ENCODE measurements at regions not wholly inside any gene's neighbourhood (a gene's known extent, or its start where the extent isn't known, plus 50 kb on each side); places are given as distances from the start of the nearest gene placed in this dataset.

- Histone ChIP-seq H3K4me3 (ENCODE audit: low read depth, low read length) (no peak overlapping the region), H3K27ac (peak overlapping the region; percentile 14), H3K36me3 (replicated peaks) (no peaks in the 10 kb centered on the region), H3K27me3 (replicated peaks) (no peaks in the 10 kb centered on the region)
- TF ChIP-seq CTCF (IDR thresholded peaks at IDR 0.05; ENCODE audit: low read depth, low read length, missing control alignments), result no peak
- in situ Hi-C loops (cut with HindIII; ENCODE audit: low pct_ligation_motif_present, low sequenced_read_pairs), result no loop called here
- DNase-seq, result peak; percentile 22
Measured at GRCh38 chr21:16079830-16080229, 350.0 kb downstream of the USP25 start.

GRCh38 chr21:16081304-16081703 is 351.5 kb downstream of the USP25 start:
- no peak for DNase-seq
- no peak overlapping the region for H3K27ac ChIP-seq
- no peak for TF ChIP-seq CTCF (IDR thresholded peaks at IDR 0.05; ENCODE audit: low read depth, low read length, missing control alignments)
- no peak overlapping the region for H3K4me3 ChIP-seq (ENCODE audit: low read depth, low read length)
- H3K27me3 ChIP-seq (replicated peaks), result no peaks in the 10 kb centered on the region
- H3K36me3 ChIP-seq (replicated peaks), result no peaks in the 10 kb centered on the region
- in situ Hi-C loops (cut with HindIII; ENCODE audit: low pct_ligation_motif_present, low sequenced_read_pairs), result no loop called here

- Histone ChIP-seq H3K36me3 (replicated peaks) (no peaks in the 10 kb centered on the region), H3K4me3 (ENCODE audit: low read depth, low read length) (no peak overlapping the region), H3K27me3 (replicated peaks) (no peaks in the 10 kb centered on the region), H3K27ac (no peak overlapping the region)
- in situ Hi-C loops (cut with HindIII; ENCODE audit: low pct_ligation_motif_present, low sequenced_read_pairs), result no loop called here
- TF ChIP-seq CTCF (IDR thresholded peaks at IDR 0.05; ENCODE audit: low read depth, low read length, missing control alignments), result peak; percentile 0
- no peak for DNase-seq
Measured at GRCh38 chr21:16082038-16082816, 352.4 kb downstream of the USP25 start.

- Histone ChIP-seq H3K27ac (no peak overlapping the region), H3K4me3 (ENCODE audit: low read depth, low read length) (no peak overlapping the region)
- no peak for TF ChIP-seq CTCF (IDR thresholded peaks at IDR 0.05; ENCODE audit: low read depth, low read length, missing control alignments)
Measured at GRCh38 chr21:16084776-16085364, 355.1 kb downstream of the USP25 start.

GRCh38 chr21:16085421-16085820 is 355.6 kb downstream of the USP25 start:
- TF ChIP-seq CTCF (IDR thresholded peaks at IDR 0.05; ENCODE audit: low read depth, low read length, missing control alignments), result no peak
- Histone ChIP-seq H3K27me3 (replicated peaks) (no peaks in the 10 kb centered on the region), H3K27ac (no peak overlapping the region), H3K4me3 (ENCODE audit: low read depth, low read length) (no peak overlapping the region), H3K36me3 (replicated peaks) (no peaks in the 10 kb centered on the region)
- in situ Hi-C loops (cut with HindIII; ENCODE audit: low pct_ligation_motif_present, low sequenced_read_pairs), result no loop called here
- no peak for DNase-seq

More at GRCh38 chr21:16084776-16085364, 355.1 kb downstream of the USP25 start:
- Histone ChIP-seq H3K27me3 (replicated peaks) (no peaks in the 10 kb centered on the region), H3K36me3 (replicated peaks) (no peaks in the 10 kb centered on the region)
- DNase-seq, result peak; percentile 28
- in situ Hi-C loops (cut with HindIII; ENCODE audit: low pct_ligation_motif_present, low sequenced_read_pairs), result no loop called here
